ENCODE measurements at regions not wholly inside any gene's neighbourhood (a gene's known extent, or its start where the extent isn't known, plus 50 kb on each side); places are given as distances from the start of the nearest gene placed in this dataset.

- Mint-ChIP-seq H3K4me3 (no peak overlapping the region), H3K9me3 (no peaks in the 10 kb centered on the region), H3K4me1 (ENCODE audit: unreplicated experiment) (no peaks in the 10 kb centered on the region), H3K27ac (no peak overlapping the region), H3K36me3 (no peaks in the 10 kb centered on the region), H3K27me3 (peaks cover 5% of the 10 kb centered on the region)
- DNase-seq (ENCODE audit: extremely low spot score, unreplicated experiment): no peak
- no peak for TF ChIP-seq CTCF (conservative IDR thresholded peaks at IDR 0.05)
Measured at GRCh38 chr14:39876916-39877315, 444.7 kb upstream of the FBXO33 start.

GRCh38 chr14:39875028-39875427 lies 442.8 kb upstream of the FBXO33 start:
- TF ChIP-seq CTCF (conservative IDR thresholded peaks at IDR 0.05): no peak
- H3K4me1 Mint-ChIP-seq (ENCODE audit: unreplicated experiment): no peaks in the 10 kb centered on the region
- peaks cover 5% of the 10 kb centered on the region for H3K27me3 Mint-ChIP-seq
- H3K9me3 Mint-ChIP-seq: no peaks in the 10 kb centered on the region
- no peak for DNase-seq (ENCODE audit: extremely low spot score, unreplicated experiment)
- H3K27ac Mint-ChIP-seq: no peak overlapping the region
- H3K4me3 Mint-ChIP-seq: no peak overlapping the region
- no peaks in the 10 kb centered on the region for H3K36me3 Mint-ChIP-seq

GRCh38 chr14:39873791-39874190 lies 441.6 kb upstream of the FBXO33 start:
- no peak for DNase-seq (ENCODE audit: extremely low spot score, unreplicated experiment)
- no peak overlapping the region for H3K4me3 Mint-ChIP-seq
- TF ChIP-seq CTCF (conservative IDR thresholded peaks at IDR 0.05): no peak

GRCh38 chr14:39868949-39869348 lies 436.7 kb upstream of the FBXO33 start:
- Mint-ChIP-seq H3K36me3 (no peaks in the 10 kb centered on the region), H3K27ac (no peak overlapping the region), H3K27me3 (no peaks in the 10 kb centered on the region), H3K4me1 (ENCODE audit: unreplicated experiment) (no peaks in the 10 kb centered on the region), H3K4me3 (no peak overlapping the region), H3K9me3 (no peaks in the 10 kb centered on the region)
- DNase-seq (ENCODE audit: extremely low spot score, unreplicated experiment): no peak
- no peak for TF ChIP-seq CTCF (conservative IDR thresholded peaks at IDR 0.05)

More at GRCh38 chr14:39873791-39874190, 441.6 kb upstream of the FBXO33 start:
- H3K36me3 Mint-ChIP-seq: no peaks in the 10 kb centered on the region
- no peaks in the 10 kb centered on the region for H3K4me1 Mint-ChIP-seq (ENCODE audit: unreplicated experiment)
- H3K27ac Mint-ChIP-seq: no peak overlapping the region
- H3K9me3 Mint-ChIP-seq: no peaks in the 10 kb centered on the region
- H3K27me3 Mint-ChIP-seq: peaks cover 5% of the 10 kb centered on the region

GRCh38 chr14:39868251-39868650 lies 436.0 kb upstream of the FBXO33 start:
- no peaks in the 10 kb centered on the region for H3K4me1 Mint-ChIP-seq (ENCODE audit: unreplicated experiment)
- no peaks in the 10 kb centered on the region for H3K36me3 Mint-ChIP-seq
- no peak overlapping the region for H3K4me3 Mint-ChIP-seq
- no peaks in the 10 kb centered on the region for H3K27me3 Mint-ChIP-seq
- TF ChIP-seq CTCF (conservative IDR thresholded peaks at IDR 0.05): no peak
- no peak overlapping the region for H3K27ac Mint-ChIP-seq
- H3K9me3 Mint-ChIP-seq: no peaks in the 10 kb centered on the region
- DNase-seq (ENCODE audit: extremely low spot score, unreplicated experiment): no peak

GRCh38 chr14:39863441-39863840 lies 431.2 kb upstream of the FBXO33 start:
- Mint-ChIP-seq H3K27me3 (no peaks in the 10 kb centered on the region), H3K27ac (no peak overlapping the region), H3K9me3 (no peaks in the 10 kb centered on the region), H3K4me1 (ENCODE audit: unreplicated experiment) (no peaks in the 10 kb centered on the region), H3K36me3 (no peaks in the 10 kb centered on the region), H3K4me3 (no peak overlapping the region)
- no peak for DNase-seq (ENCODE audit: extremely low spot score, unreplicated experiment)
- TF ChIP-seq CTCF (conservative IDR thresholded peaks at IDR 0.05): no peak

Data from type B pancreatic cell (in vitro differentiated cells).